LNCAP (cell line): ENCODE measurements at regions not wholly inside any gene's neighbourhood (a gene's known extent, or its start where the extent isn't known, plus 50 kb on each side); places are given as distances from the start of the nearest gene placed in this dataset.

ENCODE experiments used
- CTCF ChIP-seq: fragments of 450-650 bp; IDR thresholded peaks from 2 replicates; pipeline ENCODE4 v1.5.1; 2017; ENCODE audit warnings: mild to moderate bottlenecking

- TF ChIP-seq CTCF = no peak
Observed at GRCh38 chr2:180085144-180085543, 78.0 kb upstream of the CWC22 start.

GRCh38 chr2:180077295-180077906, 70.3 kb upstream of the CWC22 start:
- peak; percentile 86 for TF ChIP-seq CTCF

GRCh38 chr2:180075870-180076269, 68.8 kb upstream of the CWC22 start:
- TF ChIP-seq CTCF = no peak

GRCh38 chr2:180071797-180072196, 64.7 kb upstream of the CWC22 start:
- no peak for TF ChIP-seq CTCF

GRCh38 chr2:180063494-180064092, 56.5 kb upstream of the CWC22 start:
- TF ChIP-seq CTCF = no peak

GRCh38 chr2:180062178-180062577, 55.1 kb upstream of the CWC22 start:
- TF ChIP-seq CTCF = no peak

- no peak for TF ChIP-seq CTCF
Observed at GRCh38 chr2:180061546-180061945, 54.4 kb upstream of the CWC22 start.

GRCh38 chr2:180061085-180061484, 54.0 kb upstream of the CWC22 start:
- TF ChIP-seq CTCF = no peak
